ENCODE measurements at regions not wholly inside any gene's neighbourhood (a gene's known extent, or its start where the extent isn't known, plus 50 kb on each side); places are given as distances from the start of the nearest gene placed in this dataset.
"Not testable (repeated sequence)": the region's sequence is repeated elsewhere in the genome, so short reads cannot be mapped to it uniquely, and the experiment has no call there.

- DNase-seq (no peak), ATAC-seq (ENCODE audit: low read depth) (no peak)
- no peak overlapping the region for H3K4me2 ChIP-seq (replicated peaks; ENCODE audit: low read depth, low read length, poor library complexity, severe bottlenecking)
- CTCF ChIA-PET: no interaction called here
- no CpG with 5 or more reads among the region's 1 CpG for WGBS (ENCODE audit: insufficient coverage)
- Mint-ChIP-seq H3K27me3 (peaks cover 4% of the 10 kb centered on the region), H3K27ac (no peak overlapping the region), H3K9me3 (ENCODE audit: insufficient read depth) (peaks cover 6% of the 10 kb centered on the region), H3K4me3 (no peak overlapping the region), H3K4me1 (no peaks in the 10 kb centered on the region)
- POLR2A ChIA-PET: no interaction called here
- intact Hi-C loops (cut with micrococcal nuclease): no loop called here
- no peak overlapping the region for H3K4me3 ChIP-seq (ENCODE audit: control extremely low read depth in 1 of 5, extremely low read depth in 1 of 5, insufficient read depth in 1 of 5, low read depth in 2 of 5, low read length in 4 of 5)
- H3K27ac ChIP-seq (ENCODE audit: low read length in 2 of 2): no peak overlapping the region
- peaks cover 0 to 3% (median 0%) of the 10 kb centered on the region in 4 experiments for H3K27me3 ChIP-seq (replicated peaks in 1 of 4; ENCODE audit: control extremely low read depth in 1 of 4, control insufficient read depth in 3 of 4, insufficient read depth in 4 of 4, low read length in 3 of 4)
- no peak overlapping the region for H3K9ac ChIP-seq (ENCODE audit: low read length)
- H3K79me2 ChIP-seq (ENCODE audit: control insufficient read depth, insufficient read depth, low read length): no peaks in the 10 kb centered on the region
- H4K20me1 ChIP-seq (ENCODE audit: control insufficient read depth, insufficient read depth, low read length, poor library complexity, severe bottlenecking): no peaks in the 10 kb centered on the region
- H2AFZ ChIP-seq (ENCODE audit: insufficient read depth, low read depth, low read length, poor library complexity, severe bottlenecking): no peak overlapping the region
- H3K9me3 ChIP-seq (ENCODE audit: control extremely low read depth in 1 of 3, control insufficient read depth in 2 of 3, insufficient read depth in 1 of 3, low read length in 2 of 3): no peaks in the 10 kb centered on the region
- no peaks in the 10 kb centered on the region for H3K36me3 ChIP-seq (replicated peaks in 1 of 2; ENCODE audit: control extremely low read depth in 1 of 2, control insufficient read depth in 1 of 2, extremely low read depth in 1 of 2, insufficient read depth in 2 of 2, low read length in 1 of 2)
- H3K4me1 ChIP-seq (ENCODE audit: control insufficient read depth in 2 of 2, insufficient read depth in 2 of 2, low read length in 2 of 2): no peaks in the 10 kb centered on the region
- TF ChIP-seq EZH2 (IDR thresholded peaks at IDR 0.05; ENCODE audit: borderline replicate concordance, insufficient read depth, low read depth, low read length, poor library complexity, severe bottlenecking): no peak
- TF ChIP-seq, protein P1, sequence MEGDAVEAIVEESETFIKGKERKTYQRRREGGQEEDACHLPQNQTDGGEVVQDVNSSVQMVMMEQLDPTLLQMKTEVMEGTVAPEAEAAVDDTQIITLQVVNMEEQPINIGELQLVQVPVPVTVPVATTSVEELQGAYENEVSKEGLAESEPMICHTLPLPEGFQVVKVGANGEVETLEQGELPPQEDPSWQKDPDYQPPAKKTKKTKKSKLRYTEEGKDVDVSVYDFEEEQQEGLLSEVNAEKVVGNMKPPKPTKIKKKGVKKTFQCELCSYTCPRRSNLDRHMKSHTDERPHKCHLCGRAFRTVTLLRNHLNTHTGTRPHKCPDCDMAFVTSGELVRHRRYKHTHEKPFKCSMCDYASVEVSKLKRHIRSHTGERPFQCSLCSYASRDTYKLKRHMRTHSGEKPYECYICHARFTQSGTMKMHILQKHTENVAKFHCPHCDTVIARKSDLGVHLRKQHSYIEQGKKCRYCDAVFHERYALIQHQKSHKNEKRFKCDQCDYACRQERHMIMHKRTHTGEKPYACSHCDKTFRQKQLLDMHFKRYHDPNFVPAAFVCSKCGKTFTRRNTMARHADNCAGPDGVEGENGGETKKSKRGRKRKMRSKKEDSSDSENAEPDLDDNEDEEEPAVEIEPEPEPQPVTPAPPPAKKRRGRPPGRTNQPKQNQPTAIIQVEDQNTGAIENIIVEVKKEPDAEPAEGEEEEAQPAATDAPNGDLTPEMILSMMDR (IDR thresholded peaks at IDR 0.05): no peak
Measured at GRCh38 chr1:213345621-213346020, 294.6 kb downstream of the RPS6KC1 start.

DNA sequence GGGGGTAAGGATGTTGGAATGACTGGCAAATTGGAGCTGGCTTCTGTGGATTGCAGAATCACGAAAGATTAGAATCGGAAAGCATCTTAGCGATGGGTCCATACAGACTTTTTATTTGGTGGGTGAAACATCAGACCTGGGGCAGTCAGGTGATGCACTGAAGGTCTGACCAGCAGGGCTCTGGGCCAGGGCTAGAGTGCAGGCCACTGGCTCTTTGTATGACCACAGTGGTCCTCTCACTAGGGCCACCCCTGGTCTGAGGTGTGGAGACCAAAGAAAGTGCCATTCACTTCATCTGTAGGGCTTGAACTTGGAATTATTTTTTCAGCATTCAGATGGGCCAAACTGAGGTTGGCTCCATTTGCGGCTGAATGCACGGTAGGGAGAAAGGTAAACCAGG lies 306.4 kb downstream of the RPS6KC1 start:
- H3K4me1 ChIP-seq (ENCODE audit: control insufficient read depth in 2 of 2, insufficient read depth in 2 of 2, low read length in 2 of 2): no peaks in the 10 kb centered on the region
- H3K79me2 ChIP-seq (ENCODE audit: control insufficient read depth, insufficient read depth, low read length): no peaks in the 10 kb centered on the region
- no peaks in the 10 kb centered on the region for H3K27me3 ChIP-seq (replicated peaks in 1 of 4; ENCODE audit: control extremely low read depth in 1 of 4, control insufficient read depth in 3 of 4, insufficient read depth in 4 of 4, low read length in 3 of 4)
- ChIA-PET CTCF (no interaction called here), POLR2A (no interaction called here)
- H3K36me3 ChIP-seq (replicated peaks in 1 of 2; ENCODE audit: control extremely low read depth in 1 of 2, control insufficient read depth in 1 of 2, extremely low read depth in 1 of 2, insufficient read depth in 2 of 2, low read length in 1 of 2): no peaks in the 10 kb centered on the region
- no peaks in the 10 kb centered on the region for H3K9me3 Mint-ChIP-seq (ENCODE audit: insufficient read depth)
- DNase-seq (no peak), ATAC-seq (ENCODE audit: low read depth) (no peak)
- no peak overlapping the region for H3K9ac ChIP-seq (ENCODE audit: low read length)
- H3K27me3 Mint-ChIP-seq: no peaks in the 10 kb centered on the region
- WGBS (ENCODE audit: insufficient coverage): 93% methylated on average over 5 of the region's 5 CpGs
- no peak overlapping the region for H3K27ac Mint-ChIP-seq
- no peaks in the 10 kb centered on the region for H4K20me1 ChIP-seq (ENCODE audit: control insufficient read depth, insufficient read depth, low read length, poor library complexity, severe bottlenecking)
- H3K9me3 ChIP-seq (ENCODE audit: control extremely low read depth in 1 of 3, control insufficient read depth in 2 of 3, insufficient read depth in 1 of 3, low read length in 2 of 3): peaks cover 0 to 4% (median 0%) of the 10 kb centered on the region in 3 donors
- no peak overlapping the region for H3K4me3 ChIP-seq (ENCODE audit: control extremely low read depth in 1 of 5, extremely low read depth in 1 of 5, insufficient read depth in 1 of 5, low read depth in 2 of 5, low read length in 4 of 5)
- H3K27ac ChIP-seq (ENCODE audit: low read length in 2 of 2): no peak overlapping the region
- H3K4me1 Mint-ChIP-seq: no peaks in the 10 kb centered on the region
- intact Hi-C loops (cut with micrococcal nuclease): no loop called here
- TF ChIP-seq, protein P1 (IDR thresholded peaks at IDR 0.05): no peak
- no peak for TF ChIP-seq EZH2 (IDR thresholded peaks at IDR 0.05; ENCODE audit: borderline replicate concordance, insufficient read depth, low read depth, low read length, poor library complexity, severe bottlenecking)
- no peak overlapping the region for H2AFZ ChIP-seq (ENCODE audit: insufficient read depth, low read depth, low read length, poor library complexity, severe bottlenecking)
- H3K4me3 Mint-ChIP-seq: no peak overlapping the region
- no peak overlapping the region for H3K4me2 ChIP-seq (replicated peaks; ENCODE audit: low read depth, low read length, poor library complexity, severe bottlenecking)

- H4K20me1 ChIP-seq (ENCODE audit: control insufficient read depth, insufficient read depth, low read length, poor library complexity, severe bottlenecking); H3K9me3 Mint-ChIP-seq (ENCODE audit: insufficient read depth); POLR2A ChIA-PET; H3K9me3 ChIP-seq (ENCODE audit: control extremely low read depth in 1 of 3, control insufficient read depth in 2 of 3, insufficient read depth in 1 of 3, low read length in 2 of 3); intact Hi-C loops (cut with micrococcal nuclease); ATAC-seq (ENCODE audit: low read depth); CTCF ChIA-PET; H3K27ac Mint-ChIP-seq; H3K27ac ChIP-seq (ENCODE audit: low read length in 2 of 2); H3K4me1 Mint-ChIP-seq; H3K4me2 ChIP-seq (replicated peaks; ENCODE audit: low read depth, low read length, poor library complexity, severe bottlenecking); H3K79me2 ChIP-seq (ENCODE audit: control insufficient read depth, insufficient read depth, low read length); H3K36me3 ChIP-seq (replicated peaks in 1 of 2; ENCODE audit: control extremely low read depth in 1 of 2, control insufficient read depth in 1 of 2, extremely low read depth in 1 of 2, insufficient read depth in 2 of 2, low read length in 1 of 2); H3K9ac ChIP-seq (ENCODE audit: low read length); H2AFZ ChIP-seq (ENCODE audit: insufficient read depth, low read depth, low read length, poor library complexity, severe bottlenecking); DNase-seq; H3K4me1 ChIP-seq (ENCODE audit: control insufficient read depth in 2 of 2, insufficient read depth in 2 of 2, low read length in 2 of 2); H3K4me3 ChIP-seq (ENCODE audit: control extremely low read depth in 1 of 5, extremely low read depth in 1 of 5, insufficient read depth in 1 of 5, low read depth in 2 of 5, low read length in 4 of 5); H3K27me3 Mint-ChIP-seq; H3K27me3 ChIP-seq (replicated peaks in 1 of 4; ENCODE audit: control extremely low read depth in 1 of 4, control insufficient read depth in 3 of 4, insufficient read depth in 4 of 4, low read length in 3 of 4); H3K4me3 Mint-ChIP-seq: not testable (repeated sequence)
- WGBS (ENCODE audit: insufficient coverage): no CpG with 5 or more reads among the region's 1 CpG
Measured at GRCh38 chr1:213358368-213358767, 307.3 kb downstream of the RPS6KC1 start.

All from B cell (primary cell).